SK-N-SH treated with all-trans-retinoic acid at 6 μM for 48 hours (cell line): ENCODE measurements at regions not wholly inside any gene's neighbourhood (a gene's known extent, or its start where the extent isn't known, plus 50 kb on each side); places are given as distances from the start of the nearest gene placed in this dataset.

Source experiments
- ATAC-seq: fragments of 200-7000 bp; cut with Tn5 transposase; 3 replicates; pipeline ENCODE4 v1.9.1; 2020; ENCODE audit warnings: mild to moderate bottlenecking, moderate library complexity
- BACH2 ChIP-seq: fragments of 250-450 bp; sonication (Bioruptor Pico); IDR thresholded peaks from 2 replicates; pipeline ENCODE4 v1.9.0; 2021; ENCODE audit warnings: mild to moderate bottlenecking, borderline replicate concordance
- ESRRG ChIP-seq: fragments of 250-450 bp; sonication (Bioruptor Pico); IDR thresholded peaks from 2 replicates; pipeline ENCODE4 v1.6.1; 2021; ENCODE audit warnings: mild to moderate bottlenecking
- GLIS3 ChIP-seq: fragments of 250-450 bp; sonication (Bioruptor Pico); IDR thresholded peaks from 2 replicates; pipeline ENCODE4 v1.5.0; 2020; ENCODE audit warnings: mild to moderate bottlenecking, moderate library complexity
- ISL1 ChIP-seq: fragments of 250-450 bp; sonication (Bioruptor Pico); IDR thresholded peaks from 2 replicates; pipeline ENCODE4 v2.1.2; 2022; ENCODE audit warnings: mild to moderate bottlenecking, moderate library complexity
- OSR1 ChIP-seq: fragments of 250-450 bp; sonication (Bioruptor Pico); IDR thresholded peaks from 2 replicates; pipeline ENCODE4 v1.8.0; 2022; ENCODE audit warnings: moderate library complexity, mild to moderate bottlenecking, inconsistent platforms
- PPARA ChIP-seq: fragments of 250-450 bp; sonication (Bioruptor Pico); IDR thresholded peaks from 2 replicates; pipeline ENCODE4 v1.5.0; 2020; ENCODE audit warnings: mild to moderate bottlenecking, borderline replicate concordance
- RARB ChIP-seq: fragments of 250-450 bp; sonication (Bioruptor Pico); IDR thresholded peaks from 2 replicates; pipeline ENCODE4 v1.8.0; 2021; ENCODE audit warnings: mild to moderate bottlenecking, moderate library complexity
- SNAI2 ChIP-seq: fragments of 250-450 bp; sonication (Bioruptor Pico); IDR thresholded peaks from 2 replicates; pipeline ENCODE4 v1.5.0; 2020; ENCODE audit warnings: mild to moderate bottlenecking, moderate library complexity
- TCF4 ChIP-seq: fragments of 250-450 bp; sonication (Bioruptor Pico); IDR thresholded peaks from 2 replicates; pipeline ENCODE4 v1.8.0; 2021; ENCODE audit warnings: mild to moderate bottlenecking, moderate library complexity, borderline replicate concordance
- TOX ChIP-seq: fragments of 250-450 bp; sonication (Bioruptor Pico); IDR thresholded peaks from 2 replicates; pipeline ENCODE4 v1.8.0; 2021; ENCODE audit warnings: mild to moderate bottlenecking, moderate library complexity, borderline replicate concordance
- ZC3H10 ChIP-seq: fragments of 250-450 bp; sonication (Bioruptor Pico); IDR thresholded peaks from 2 replicates; pipeline ENCODE4 v1.5.1; 2021; ENCODE audit warnings: mild to moderate bottlenecking, moderate library complexity
- ZFP3 ChIP-seq: fragments of 250-450 bp; sonication (Bioruptor Pico); IDR thresholded peaks from 2 replicates; pipeline ENCODE4 v1.5.0; 2020; ENCODE audit warnings: mild to moderate bottlenecking, moderate library complexity
- ZNF565 ChIP-seq: fragments of 450-650 bp; formaldehyde crosslinking; conservative IDR thresholded peaks from 2 replicates; pipeline ENCODE4 v1.5.0; 2020; ENCODE audit warnings: low read depth, mild to moderate bottlenecking, moderate library complexity
- ZNF70 ChIP-seq: fragments of 450-650 bp; formaldehyde crosslinking; IDR thresholded peaks from 2 replicates; pipeline ENCODE4 v1.5.0; 2020; ENCODE audit warnings: mild to moderate bottlenecking, moderate library complexity
- ZNF8 ChIP-seq: fragments of 450-650 bp; formaldehyde crosslinking; IDR thresholded peaks from 2 replicates; pipeline ENCODE4 v1.5.0; 2020; ENCODE audit warnings: mild to moderate bottlenecking, moderate library complexity
- TF ChIP-seq, protein P1 (sequence below): fragments of 250-450 bp; sonication (Bioruptor Pico); IDR thresholded peaks from 2 replicates; pipeline ENCODE4 v1.5.1; 2020; ENCODE audit warnings: low read depth, mild to moderate bottlenecking, moderate library complexity
- TF ChIP-seq, protein P2 (sequence below): fragments of 250-450 bp; sonication (Bioruptor Pico); IDR thresholded peaks from 2 replicates; pipeline ENCODE4 v1.5.0; 2020; ENCODE audit warnings: mild to moderate bottlenecking, moderate library complexity
- TF ChIP-seq, protein P3 (sequence below): fragments of 250-450 bp; sonication (Bioruptor Pico); IDR thresholded peaks from 2 replicates; pipeline ENCODE4 v1.8.0; 2021; ENCODE audit warnings: low read depth, mild to moderate bottlenecking, moderate library complexity, borderline replicate concordance
- TF ChIP-seq, protein P4 (sequence below): fragments of 250-450 bp; sonication (Bioruptor Pico); IDR thresholded peaks from 2 replicates; pipeline ENCODE4 v1.8.0; 2020; ENCODE audit warnings: mild to moderate bottlenecking, moderate library complexity, borderline replicate concordance

DNA sequence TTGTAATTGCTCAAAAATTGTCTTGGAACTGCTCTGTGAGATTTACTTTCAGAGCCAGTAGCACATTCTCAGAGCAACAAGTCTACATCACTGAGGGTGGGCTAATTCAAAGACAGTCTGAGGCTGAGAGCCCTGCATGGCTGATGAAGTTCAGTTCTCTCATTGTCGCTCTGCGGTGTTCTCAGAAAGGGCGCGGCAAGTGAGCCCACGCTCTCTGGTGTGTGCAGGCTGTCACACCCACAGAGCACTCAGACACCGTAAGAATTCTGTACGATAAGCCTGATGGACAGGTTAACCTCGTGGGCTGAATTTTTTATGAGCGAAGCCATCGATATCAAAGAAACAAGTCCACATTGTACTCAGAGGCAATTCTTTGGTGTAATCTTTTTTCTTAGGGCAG lies 557.8 kb downstream of the HACE1 start:
- TF ChIP-seq PPARA (CRISPR knock-in tag) (no peak), ZFP3 (CRISPR knock-in tag) (no peak)
- ATAC-seq: no peak

DNA sequence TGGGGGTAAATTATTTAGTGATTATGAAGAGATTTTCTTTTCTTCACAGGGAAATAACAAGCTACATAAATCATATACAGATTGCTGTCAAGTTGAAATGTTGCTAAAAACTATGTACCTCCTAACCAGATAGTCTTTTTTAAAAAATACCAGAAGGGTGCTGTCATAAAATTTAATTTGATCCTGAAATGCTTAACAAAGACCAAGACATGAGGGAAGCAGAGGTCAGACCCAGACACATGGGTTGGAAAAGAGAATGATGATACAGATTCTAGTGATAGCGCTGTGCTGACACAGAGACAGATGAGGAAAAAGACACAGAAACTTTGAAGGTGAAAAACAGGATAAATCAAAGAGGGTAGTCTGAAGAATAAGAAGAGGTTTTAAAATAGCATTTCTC lies 573.1 kb downstream of the HACE1 start:
- no peak for ATAC-seq

DNA sequence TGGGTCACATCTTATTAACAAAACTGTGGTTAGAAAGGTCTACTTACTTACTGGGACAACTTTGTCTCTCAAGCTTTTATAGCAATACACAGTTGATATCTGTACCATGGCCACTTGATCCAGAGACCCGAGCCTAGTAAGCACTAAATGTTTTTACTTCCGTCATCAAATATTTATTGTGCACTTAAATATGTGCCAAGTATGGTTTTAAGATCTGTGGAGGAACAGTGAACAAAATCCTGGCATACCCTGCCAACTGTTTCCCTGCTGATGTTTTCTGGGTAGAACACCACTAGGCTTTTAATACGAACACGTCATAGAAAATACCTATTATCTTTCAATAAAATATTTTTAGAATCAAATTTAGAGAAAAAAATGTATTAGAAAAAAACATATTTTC lies 574.8 kb downstream of the HACE1 start:
- ATAC-seq: no peak
- TF ChIP-seq ZNF8 (no peak), ZFP3 (CRISPR knock-in tag) (no peak), GLIS3 (CRISPR knock-in tag) (no peak), SNAI2 (CRISPR knock-in tag) (no peak), ISL1 (CRISPR knock-in tag) (no peak), PPARA (CRISPR knock-in tag) (no peak), ZNF70 (no peak), BACH2 (CRISPR knock-in tag) (no peak), TCF4 (CRISPR knock-in tag) (no peak), ZNF565 (CRISPR knock-in tag) (no peak), TOX (CRISPR knock-in tag) (no peak), ESRRG (CRISPR knock-in tag) (no peak), RARB (CRISPR knock-in tag) (no peak)
- TF ChIP-seq, protein P1, sequence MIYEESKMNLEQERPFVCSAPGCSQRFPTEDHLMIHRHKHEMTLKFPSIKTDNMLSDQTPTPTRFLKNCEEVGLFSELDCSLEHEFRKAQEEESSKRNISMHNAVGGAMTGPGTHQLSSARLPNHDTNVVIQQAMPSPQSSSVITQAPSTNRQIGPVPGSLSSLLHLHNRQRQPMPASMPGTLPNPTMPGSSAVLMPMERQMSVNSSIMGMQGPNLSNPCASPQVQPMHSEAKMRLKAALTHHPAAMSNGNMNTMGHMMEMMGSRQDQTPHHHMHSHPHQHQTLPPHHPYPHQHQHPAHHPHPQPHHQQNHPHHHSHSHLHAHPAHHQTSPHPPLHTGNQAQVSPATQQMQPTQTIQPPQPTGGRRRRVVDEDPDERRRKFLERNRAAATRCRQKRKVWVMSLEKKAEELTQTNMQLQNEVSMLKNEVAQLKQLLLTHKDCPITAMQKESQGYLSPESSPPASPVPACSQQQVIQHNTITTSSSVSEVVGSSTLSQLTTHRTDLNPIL (CRISPR knock-in tag): no peak
- TF ChIP-seq, protein P2, sequence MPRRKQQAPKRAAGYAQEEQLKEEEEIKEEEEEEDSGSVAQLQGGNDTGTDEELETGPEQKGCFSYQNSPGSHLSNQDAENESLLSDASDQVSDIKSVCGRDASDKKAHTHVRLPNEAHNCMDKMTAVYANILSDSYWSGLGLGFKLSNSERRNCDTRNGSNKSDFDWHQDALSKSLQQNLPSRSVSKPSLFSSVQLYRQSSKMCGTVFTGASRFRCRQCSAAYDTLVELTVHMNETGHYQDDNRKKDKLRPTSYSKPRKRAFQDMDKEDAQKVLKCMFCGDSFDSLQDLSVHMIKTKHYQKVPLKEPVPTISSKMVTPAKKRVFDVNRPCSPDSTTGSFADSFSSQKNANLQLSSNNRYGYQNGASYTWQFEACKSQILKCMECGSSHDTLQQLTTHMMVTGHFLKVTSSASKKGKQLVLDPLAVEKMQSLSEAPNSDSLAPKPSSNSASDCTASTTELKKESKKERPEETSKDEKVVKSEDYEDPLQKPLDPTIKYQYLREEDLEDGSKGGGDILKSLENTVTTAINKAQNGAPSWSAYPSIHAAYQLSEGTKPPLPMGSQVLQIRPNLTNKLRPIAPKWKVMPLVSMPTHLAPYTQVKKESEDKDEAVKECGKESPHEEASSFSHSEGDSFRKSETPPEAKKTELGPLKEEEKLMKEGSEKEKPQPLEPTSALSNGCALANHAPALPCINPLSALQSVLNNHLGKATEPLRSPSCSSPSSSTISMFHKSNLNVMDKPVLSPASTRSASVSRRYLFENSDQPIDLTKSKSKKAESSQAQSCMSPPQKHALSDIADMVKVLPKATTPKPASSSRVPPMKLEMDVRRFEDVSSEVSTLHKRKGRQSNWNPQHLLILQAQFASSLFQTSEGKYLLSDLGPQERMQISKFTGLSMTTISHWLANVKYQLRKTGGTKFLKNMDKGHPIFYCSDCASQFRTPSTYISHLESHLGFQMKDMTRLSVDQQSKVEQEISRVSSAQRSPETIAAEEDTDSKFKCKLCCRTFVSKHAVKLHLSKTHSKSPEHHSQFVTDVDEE: no peak
- TF ChIP-seq, protein P3, sequence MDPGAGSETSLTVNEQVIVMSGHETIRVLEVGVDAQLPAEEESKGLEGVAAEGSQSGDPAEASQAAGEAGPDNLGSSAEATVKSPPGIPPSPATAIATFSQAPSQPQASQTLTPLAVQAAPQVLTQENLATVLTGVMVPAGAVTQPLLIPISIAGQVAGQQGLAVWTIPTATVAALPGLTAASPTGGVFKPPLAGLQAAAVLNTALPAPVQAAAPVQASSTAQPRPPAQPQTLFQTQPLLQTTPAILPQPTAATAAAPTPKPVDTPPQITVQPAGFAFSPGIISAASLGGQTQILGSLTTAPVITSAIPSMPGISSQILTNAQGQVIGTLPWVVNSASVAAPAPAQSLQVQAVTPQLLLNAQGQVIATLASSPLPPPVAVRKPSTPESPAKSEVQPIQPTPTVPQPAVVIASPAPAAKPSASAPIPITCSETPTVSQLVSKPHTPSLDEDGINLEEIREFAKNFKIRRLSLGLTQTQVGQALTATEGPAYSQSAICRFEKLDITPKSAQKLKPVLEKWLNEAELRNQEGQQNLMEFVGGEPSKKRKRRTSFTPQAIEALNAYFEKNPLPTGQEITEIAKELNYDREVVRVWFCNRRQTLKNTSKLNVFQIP (CRISPR knock-in tag): no peak
- TF ChIP-seq, protein P4, sequence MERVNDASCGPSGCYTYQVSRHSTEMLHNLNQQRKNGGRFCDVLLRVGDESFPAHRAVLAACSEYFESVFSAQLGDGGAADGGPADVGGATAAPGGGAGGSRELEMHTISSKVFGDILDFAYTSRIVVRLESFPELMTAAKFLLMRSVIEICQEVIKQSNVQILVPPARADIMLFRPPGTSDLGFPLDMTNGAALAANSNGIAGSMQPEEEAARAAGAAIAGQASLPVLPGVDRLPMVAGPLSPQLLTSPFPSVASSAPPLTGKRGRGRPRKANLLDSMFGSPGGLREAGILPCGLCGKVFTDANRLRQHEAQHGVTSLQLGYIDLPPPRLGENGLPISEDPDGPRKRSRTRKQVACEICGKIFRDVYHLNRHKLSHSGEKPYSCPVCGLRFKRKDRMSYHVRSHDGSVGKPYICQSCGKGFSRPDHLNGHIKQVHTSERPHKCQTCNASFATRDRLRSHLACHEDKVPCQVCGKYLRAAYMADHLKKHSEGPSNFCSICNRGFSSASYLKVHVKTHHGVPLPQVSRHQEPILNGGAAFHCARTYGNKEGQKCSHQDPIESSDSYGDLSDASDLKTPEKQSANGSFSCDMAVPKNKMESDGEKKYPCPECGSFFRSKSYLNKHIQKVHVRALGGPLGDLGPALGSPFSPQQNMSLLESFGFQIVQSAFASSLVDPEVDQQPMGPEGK: no peak

More for the DNA sequence above, 573.1 kb downstream of the HACE1 start:
- no peak for TF ChIP-seq ZC3H10
- TF ChIP-seq ISL1 (CRISPR knock-in tag): peak; percentile 91
- TF ChIP-seq ESRRG (CRISPR knock-in tag): no peak
- TF ChIP-seq GLIS3 (CRISPR knock-in tag): 0 out of 2 replicates have a peak, but pooled peaks have one; percentile 11
- no peak for TF ChIP-seq OSR1 (CRISPR knock-in tag)
- TF ChIP-seq ZNF565 (CRISPR knock-in tag): no peak
- TF ChIP-seq, protein P4: 0 out of 2 replicates have a peak, but pooled peaks have one; percentile 22

DNA sequence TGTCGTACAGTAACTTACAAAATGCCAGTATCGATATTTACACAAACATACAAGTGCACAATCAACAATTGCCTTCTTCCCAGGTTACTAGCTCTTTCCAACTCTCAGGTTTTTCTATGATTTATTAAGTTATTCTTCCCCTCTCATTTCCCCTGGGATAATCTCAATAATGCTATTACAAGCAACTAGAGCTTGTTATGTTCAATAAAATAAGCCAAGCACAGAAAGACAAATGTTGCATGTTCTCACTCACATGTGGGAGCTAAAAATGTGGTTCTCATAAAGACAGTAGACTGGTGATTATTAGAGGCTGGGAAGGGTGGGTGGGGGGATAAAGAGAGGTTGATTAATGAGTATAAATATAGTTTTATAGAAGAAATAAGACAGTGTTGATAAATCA lies 577.1 kb downstream of the HACE1 start:
- TF ChIP-seq TOX (CRISPR knock-in tag): no peak
- TF ChIP-seq ESRRG (CRISPR knock-in tag): no peak
- no peak for TF ChIP-seq PPARA (CRISPR knock-in tag)
- TF ChIP-seq, protein P3 (CRISPR knock-in tag): no peak
- TF ChIP-seq, all 23 proteins: peak for 0
- ATAC-seq: no peak
